Endothelial cell of umbilical vein (primary cell): ENCODE measurements at regions not wholly inside any gene's neighbourhood (a gene's known extent, or its start where the extent isn't known, plus 50 kb on each side); places are given as distances from the start of the nearest gene placed in this dataset.

Experiments used
- CTCF ChIP-seq, 2 donors: IDR thresholded peaks; 1 replicate in 1 of 2; 2 replicates in 1 of 2; pipeline ENCODE4 v1.5.1; 2011; ENCODE audit warnings: low read length in 2 of 2, mild to moderate bottlenecking in 2 of 2, moderate library complexity in 2 of 2, control low read depth in 1 of 2, inconsistent platforms in 1 of 2, low read depth in 1 of 2; ENCODE audit not compliant: insufficient read depth in 1 of 2; ENCODE audit errors: extremely low read depth in 1 of 2
- EZH2 ChIP-seq: IDR thresholded peaks from 2 replicates; pipeline ENCODE4 v1.6.1; 2012; ENCODE audit warnings: borderline replicate concordance, low read depth, mild to moderate bottlenecking, moderate library complexity, low read length, inconsistent platforms; ENCODE audit not compliant: severe bottlenecking
- JUN ChIP-seq: IDR thresholded peaks from 2 replicates; pipeline ENCODE4 v1.6.1; 2011; ENCODE audit warnings: borderline replicate concordance, low read depth; ENCODE audit not compliant: insufficient read length, insufficient read depth
- POLR2AphosphoS5 ChIP-seq: IDR thresholded peaks from 2 replicates; pipeline ENCODE4 v1.6.1; 2012; ENCODE audit warnings: low read depth, mild to moderate bottlenecking, control low read depth, low read length, moderate library complexity; ENCODE audit not compliant: insufficient read depth

GRCh38 chr18:14921547-14921946 lies 173.6 kb downstream of the ANKRD30B start:
- TF ChIP-seq JUN (no peak), CTCF (IDR thresholded peaks at IDR 0.05; ENCODE audit: extremely low read depth in 1 of 2, insufficient read depth in 1 of 2, low read depth in 1 of 2, low read length in 2 of 2) (no peak), EZH2 (no peak), POLR2AphosphoS5 (no peak)
